ENCODE measurements at regions not wholly inside any gene's neighbourhood (a gene's known extent, or its start where the extent isn't known, plus 50 kb on each side); places are given as distances from the start of the nearest gene placed in this dataset.

DNA sequence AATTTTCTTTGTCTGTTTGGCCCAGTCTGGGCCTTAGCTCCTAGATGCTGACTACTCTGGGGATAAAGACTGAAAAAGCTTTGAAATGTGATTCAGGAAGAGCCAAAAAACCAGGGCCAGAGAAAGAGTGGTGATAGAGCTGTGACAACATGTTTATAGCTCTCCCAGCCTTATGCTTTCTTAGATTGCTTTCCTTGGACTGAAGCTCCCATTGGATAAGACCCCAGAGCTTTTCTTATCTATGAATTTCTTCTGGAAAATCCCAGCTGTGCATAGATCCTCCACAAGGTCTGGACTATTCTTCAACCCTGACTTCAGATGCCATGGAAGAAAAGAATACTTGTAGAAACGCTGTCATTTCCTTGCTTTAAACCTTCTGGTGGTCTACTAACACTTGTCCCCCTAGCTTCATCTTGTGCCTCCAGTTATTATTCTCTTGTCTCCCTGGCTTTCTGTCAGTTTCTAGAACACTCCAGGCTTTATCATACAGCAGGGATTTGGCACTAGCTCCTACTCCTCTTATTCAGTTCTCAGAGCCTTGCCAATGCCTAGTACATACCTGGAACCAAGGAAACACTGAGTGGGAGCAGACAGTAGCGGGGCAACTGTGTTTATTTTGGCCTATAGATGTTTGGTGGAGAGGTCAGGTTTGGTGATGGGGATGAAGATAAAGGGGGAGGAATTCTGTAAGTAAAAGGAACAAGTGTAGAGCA is 57.1 kb upstream of the TEX13D start:
- TF ChIP-seq, protein P1, sequence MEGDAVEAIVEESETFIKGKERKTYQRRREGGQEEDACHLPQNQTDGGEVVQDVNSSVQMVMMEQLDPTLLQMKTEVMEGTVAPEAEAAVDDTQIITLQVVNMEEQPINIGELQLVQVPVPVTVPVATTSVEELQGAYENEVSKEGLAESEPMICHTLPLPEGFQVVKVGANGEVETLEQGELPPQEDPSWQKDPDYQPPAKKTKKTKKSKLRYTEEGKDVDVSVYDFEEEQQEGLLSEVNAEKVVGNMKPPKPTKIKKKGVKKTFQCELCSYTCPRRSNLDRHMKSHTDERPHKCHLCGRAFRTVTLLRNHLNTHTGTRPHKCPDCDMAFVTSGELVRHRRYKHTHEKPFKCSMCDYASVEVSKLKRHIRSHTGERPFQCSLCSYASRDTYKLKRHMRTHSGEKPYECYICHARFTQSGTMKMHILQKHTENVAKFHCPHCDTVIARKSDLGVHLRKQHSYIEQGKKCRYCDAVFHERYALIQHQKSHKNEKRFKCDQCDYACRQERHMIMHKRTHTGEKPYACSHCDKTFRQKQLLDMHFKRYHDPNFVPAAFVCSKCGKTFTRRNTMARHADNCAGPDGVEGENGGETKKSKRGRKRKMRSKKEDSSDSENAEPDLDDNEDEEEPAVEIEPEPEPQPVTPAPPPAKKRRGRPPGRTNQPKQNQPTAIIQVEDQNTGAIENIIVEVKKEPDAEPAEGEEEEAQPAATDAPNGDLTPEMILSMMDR (conservative IDR thresholded peaks at IDR 0.05; ENCODE audit: low read depth) = no peak
- ChIA-PET POLR2A (ENCODE audit: low non-redundant PET) (no interaction called here), CTCF (no interaction called here)
- H3K27ac ChIP-seq = no peak overlapping the region
- no peak for DNase-seq (ENCODE audit: low spot score)

DNA sequence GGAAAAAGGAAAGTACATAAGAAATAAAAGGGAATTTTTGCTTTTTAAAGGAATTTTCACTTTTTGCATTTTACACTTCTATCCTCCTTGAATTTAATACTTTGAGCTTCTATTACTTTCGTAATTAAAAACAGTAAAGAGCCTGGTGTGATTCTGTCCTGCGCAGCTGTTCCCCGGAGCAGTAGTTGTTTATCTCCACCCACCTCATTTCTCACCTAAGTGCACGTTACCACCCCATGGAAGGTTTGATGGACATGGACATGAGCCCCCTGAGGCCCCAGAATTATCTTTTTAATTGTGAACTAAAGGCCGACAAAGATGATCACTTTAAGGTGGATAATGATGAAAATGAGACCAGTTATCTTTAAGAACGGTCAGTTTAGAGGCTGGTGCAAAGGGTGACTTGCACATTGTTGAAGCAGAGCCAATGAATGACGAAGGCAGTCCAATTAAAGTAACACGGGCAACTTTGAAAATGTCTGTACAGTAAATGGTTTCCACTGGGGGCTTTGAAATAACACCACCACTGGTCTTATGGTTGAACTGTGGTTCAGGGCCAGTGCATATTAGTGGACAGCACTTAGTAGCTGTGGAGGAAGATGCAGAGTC is 52.1 kb upstream of the TEX13D start:
- TF ChIP-seq, protein P1 (conservative IDR thresholded peaks at IDR 0.05; ENCODE audit: low read depth) = no peak
- CTCF ChIA-PET = no interaction called here
- POLR2A ChIA-PET (ENCODE audit: low non-redundant PET) = no interaction called here
- H3K27ac ChIP-seq = no peak overlapping the region
- DNase-seq (ENCODE audit: low spot score) = no peak

DNA sequence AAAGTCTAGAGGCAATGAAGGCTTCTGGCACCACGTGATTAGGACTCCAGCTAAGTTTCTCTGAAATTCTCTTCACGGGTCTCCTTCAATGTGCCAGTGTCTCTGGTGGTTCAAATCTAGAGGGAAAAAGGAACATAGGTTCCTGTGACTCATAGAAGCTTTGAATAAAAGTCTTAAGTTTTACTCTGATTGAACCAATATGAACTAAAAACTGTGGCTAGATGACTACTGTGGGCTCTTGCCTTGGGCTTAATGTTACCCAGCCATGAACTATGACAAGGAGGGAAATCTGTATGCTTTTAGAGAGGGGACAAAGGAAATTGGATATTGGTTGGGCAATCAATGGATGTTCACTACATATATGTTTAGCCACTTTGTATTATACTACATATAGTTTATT is 49.9 kb upstream of the TEX13D start:
- DNase-seq (ENCODE audit: low spot score) = no peak
- TF ChIP-seq, protein P1 (conservative IDR thresholded peaks at IDR 0.05; ENCODE audit: low read depth) = no peak
- ChIA-PET CTCF (no interaction called here), POLR2A (ENCODE audit: low non-redundant PET) (no interaction called here)
- no peak overlapping the region for H3K27ac ChIP-seq

Measured in RWPE1 (cell line).